HG03039 (cell line): ENCODE measurements at regions not wholly inside any gene's neighbourhood (a gene's known extent, or its start where the extent isn't known, plus 50 kb on each side); places are given as distances from the start of the nearest gene placed in this dataset.
A peak's percentile ranks its signal among the peaks of the same experiment; 100 is the strongest.
"Not testable (repeated sequence)": the region's sequence is repeated elsewhere in the genome, so short reads cannot be mapped to it uniquely, and the experiment has no call there.

ENCODE experiments used
- ATAC-seq: cut with Tn5 transposase; IDR thresholded peaks from one replicate; pipeline ENCODE4 v1.9.1; 2021; ENCODE audit warnings: mild to moderate bottlenecking, moderate library complexity; ENCODE audit not compliant: unreplicated experiment

GRCh38 chr5:152523964-152524363 lies 118.9 kb upstream of the NMUR2 start:
- no peak for ATAC-seq

GRCh38 chr5:152527358-152528052 lies 122.4 kb upstream of the NMUR2 start:
- no peak for ATAC-seq

- ATAC-seq, result no peak
Observed at GRCh38 chr5:152529440-152529839, 124.4 kb upstream of the NMUR2 start.

GRCh38 chr5:152532714-152533113 lies 127.6 kb upstream of the NMUR2 start:
- ATAC-seq, result no peak

GRCh38 chr5:152534641-152535040 lies 129.6 kb upstream of the NMUR2 start:
- no peak for ATAC-seq

- no peak for ATAC-seq
Observed at GRCh38 chr5:152542741-152543140, 137.7 kb upstream of the NMUR2 start.

- no peak for ATAC-seq
Observed at GRCh38 chr5:152546493-152546892, 141.4 kb upstream of the NMUR2 start.

- ATAC-seq, result no peak
Observed at GRCh38 chr5:152547202-152547601, 142.1 kb upstream of the NMUR2 start.

GRCh38 chr5:152549709-152550108 lies 144.6 kb upstream of the NMUR2 start:
- ATAC-seq, result peak; percentile 39

- peak; percentile 73 for ATAC-seq
Observed at GRCh38 chr5:152551061-152551460, 146.0 kb upstream of the NMUR2 start.

GRCh38 chr5:152556784-152557183 lies 151.7 kb upstream of the NMUR2 start:
- no peak for ATAC-seq

GRCh38 chr5:152560512-152561137 lies 155.5 kb upstream of the NMUR2 start:
- ATAC-seq, result no peak

- ATAC-seq, result no peak
Observed at GRCh38 chr5:152568016-152568415, 162.9 kb upstream of the NMUR2 start.

GRCh38 chr5:152572812-152573211 lies 167.7 kb upstream of the NMUR2 start:
- no peak for ATAC-seq

- ATAC-seq, result no peak
Observed at GRCh38 chr5:152584103-152584502, 179.0 kb upstream of the NMUR2 start.

GRCh38 chr5:152592416-152592815 lies 187.3 kb upstream of the NMUR2 start:
- ATAC-seq, result no peak

- ATAC-seq, result no peak
Observed at GRCh38 chr5:152593388-152593787, 188.3 kb upstream of the NMUR2 start.

- no peak for ATAC-seq
Observed at GRCh38 chr5:152595405-152595804, 190.3 kb upstream of the NMUR2 start.

- no peak for ATAC-seq
Observed at GRCh38 chr5:152599096-152599495, 194.0 kb upstream of the NMUR2 start.

GRCh38 chr5:152601806-152602732 lies 197.0 kb upstream of the NMUR2 start:
- no peak for ATAC-seq

GRCh38 chr5:152606050-152606449 lies 201.0 kb upstream of the NMUR2 start:
- not testable (repeated sequence) for ATAC-seq
